Ovary (tissue), 7 donors: ENCODE measurements at regions not wholly inside any gene's neighbourhood (a gene's known extent, or its start where the extent isn't known, plus 50 kb on each side); places are given as distances from the start of the nearest gene placed in this dataset.

Experiments used
- DNase-seq, 5 donors: peaks; one replicate each; pipeline ENCODE4 v3.0.0-alpha.2; 2019 to 2020
- H3K27ac ChIP-seq, 2 donors: fragments of 200-600 bp; one replicate each; pipeline versions ENCODE4 v1.5.1 to v1.8.0; 2019 to 2022
- H3K27me3 ChIP-seq: fragments of 200-600 bp; one replicate; pipeline ENCODE4 v1.8.0; 2022
- H3K36me3 ChIP-seq: fragments of 200-600 bp; sonication (generic); one replicate; pipeline ENCODE4 v1.5.1; 2019
- H3K4me1 ChIP-seq: one replicate; pipeline ENCODE4 v1.8.1; 2013; ENCODE audit warnings: mild to moderate bottlenecking, moderate library complexity; ENCODE audit not compliant: insufficient read depth
- H3K4me3 ChIP-seq: fragments of 200-600 bp; sonication (generic); one replicate; pipeline ENCODE4 v1.5.1; 2017
- H3K9me3 ChIP-seq, 2 donors: fragments of 200-600 bp in 1 of 2; sonication (generic) in 1 of 2; one replicate each; pipeline versions ENCODE4 v1.5.1 to v1.8.1; 2013 to 2019; ENCODE audit warnings: mild to moderate bottlenecking in 1 of 2, moderate library complexity in 1 of 2
- EP300 ChIP-seq: sonication (generic); formaldehyde crosslinking; IDR thresholded peaks from one replicate; pipeline ENCODE4 v1.6.1; 2017; ENCODE audit warnings: antibody characterized with exemption
- POLR2A ChIP-seq: fragments of 450-650 bp; IDR thresholded peaks from one replicate; pipeline ENCODE4 v1.6.1; 2017; ENCODE audit warnings: antibody characterized with exemption, mild to moderate bottlenecking, moderate library complexity
- WGBS, 3 donors: extraction: QIAGEN DNeasy Blood & Tissue Kit in 1 of 3; methylation state at CpG; one replicate each; pipeline versions ENCODE4 v1.1.5 to v1.1.7; 2013 to 2017; 5-methylcytosine and 5-hydroxymethylcytosine counted together
- intact Hi-C, 4 donors: fragments of 100-400 bp; cut with DNase I; formaldehyde crosslinking; loops; one replicate each; pipeline versions ENCODE4 v1.11.0 to v1.15.1; 2022 to 2023
- TF ChIP-seq, protein P1 (sequence below), 3 donors: fragments of 450-650 bp in 2 of 3; fragments of 200-600 bp in 1 of 3; IDR thresholded peaks; one replicate each; pipeline versions ENCODE4 v1.5.1 to v1.8.0; 2016 to 2022; ENCODE audit warnings: antibody characterized with exemption in 3 of 3, mild to moderate bottlenecking in 1 of 3
- donor health status: DM: no; HTN: no; CAD: no; lungs with moderate emphysema.
- donor health status: DM: no; HTN: no; CAD: no.
- donor health status: Bipolar disorder and iron deficiency.
- donor health status: DM: no; HTN: no; CAD: no.
- donor health status: DM: yes; HTN: yes; CAD: no.

DNA sequence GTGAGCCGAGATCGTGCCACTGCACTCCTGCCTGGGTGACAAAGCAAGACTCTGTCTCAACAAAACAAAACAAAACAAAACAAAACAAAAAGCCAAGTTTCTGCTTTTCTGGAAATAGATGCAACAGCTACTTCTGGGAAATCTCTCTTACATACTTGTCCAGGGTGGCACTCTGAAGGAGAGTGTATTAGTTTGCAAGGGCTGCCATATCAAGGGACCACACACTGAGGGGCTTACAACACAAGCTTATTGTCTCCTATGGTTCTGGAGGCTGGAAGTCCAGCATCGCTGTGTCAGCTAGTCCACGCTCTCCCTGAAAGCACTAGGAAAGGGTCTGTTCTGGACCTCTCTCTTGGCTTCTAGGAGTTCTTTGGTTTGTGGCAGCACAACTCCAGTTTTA, 277.9 kb upstream of the WWC1 start:
- intact Hi-C loops, result no loop called here
- DNase-seq, result no peak
- Histone ChIP-seq H3K4me1 (no peaks in the 10 kb centered on the region), H3K27ac (no peak overlapping the region), H3K4me3 (no peak overlapping the region), H3K27me3 (no peaks in the 10 kb centered on the region), H3K9me3 (no peaks in the 10 kb centered on the region), H3K36me3 (no peaks in the 10 kb centered on the region)
- TF ChIP-seq, protein P1, sequence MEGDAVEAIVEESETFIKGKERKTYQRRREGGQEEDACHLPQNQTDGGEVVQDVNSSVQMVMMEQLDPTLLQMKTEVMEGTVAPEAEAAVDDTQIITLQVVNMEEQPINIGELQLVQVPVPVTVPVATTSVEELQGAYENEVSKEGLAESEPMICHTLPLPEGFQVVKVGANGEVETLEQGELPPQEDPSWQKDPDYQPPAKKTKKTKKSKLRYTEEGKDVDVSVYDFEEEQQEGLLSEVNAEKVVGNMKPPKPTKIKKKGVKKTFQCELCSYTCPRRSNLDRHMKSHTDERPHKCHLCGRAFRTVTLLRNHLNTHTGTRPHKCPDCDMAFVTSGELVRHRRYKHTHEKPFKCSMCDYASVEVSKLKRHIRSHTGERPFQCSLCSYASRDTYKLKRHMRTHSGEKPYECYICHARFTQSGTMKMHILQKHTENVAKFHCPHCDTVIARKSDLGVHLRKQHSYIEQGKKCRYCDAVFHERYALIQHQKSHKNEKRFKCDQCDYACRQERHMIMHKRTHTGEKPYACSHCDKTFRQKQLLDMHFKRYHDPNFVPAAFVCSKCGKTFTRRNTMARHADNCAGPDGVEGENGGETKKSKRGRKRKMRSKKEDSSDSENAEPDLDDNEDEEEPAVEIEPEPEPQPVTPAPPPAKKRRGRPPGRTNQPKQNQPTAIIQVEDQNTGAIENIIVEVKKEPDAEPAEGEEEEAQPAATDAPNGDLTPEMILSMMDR (IDR thresholded peaks at IDR 0.05), result no peak
- no peak for TF ChIP-seq POLR2A
- TF ChIP-seq EP300, result no peak
- 95% methylated on average over 4 of the region's 4 CpGs for WGBS, 3 donors

DNA sequence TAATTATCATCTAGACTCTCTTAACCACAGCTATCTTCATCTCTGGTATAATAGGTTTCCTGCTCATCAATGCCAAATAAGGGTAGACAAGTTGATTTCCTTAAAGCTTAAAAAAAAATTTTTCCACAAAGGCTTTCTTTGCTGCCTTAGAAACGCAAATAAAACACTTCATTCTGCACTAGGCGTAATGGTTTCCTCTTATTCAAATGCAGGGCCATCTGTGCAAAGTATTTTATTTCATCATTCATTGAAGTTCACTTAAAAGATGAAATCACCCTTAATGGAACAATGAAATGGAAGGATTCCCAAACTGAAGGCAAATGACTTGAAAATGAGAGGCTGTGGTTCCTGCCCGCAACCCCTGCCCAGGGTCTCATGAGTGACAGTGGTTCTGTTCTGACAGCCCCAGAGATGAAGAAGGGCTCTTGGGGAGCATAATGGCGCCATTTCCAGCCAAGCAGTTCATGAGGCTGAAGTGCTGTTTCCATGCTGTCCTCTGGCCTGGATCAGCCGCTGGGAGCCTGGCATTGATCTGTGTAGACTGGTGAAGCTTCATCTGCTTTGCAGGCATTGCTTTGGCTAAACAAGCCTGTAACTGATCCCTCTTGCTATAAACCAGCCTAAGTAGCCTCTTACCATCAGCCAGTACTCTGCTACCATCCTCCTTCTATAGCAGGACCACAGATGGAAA, 276.9 kb upstream of the WWC1 start:
- no peak for DNase-seq
- WGBS, 3 donors, result 92 to 96% (median 96%) methylated on average over 5 of the region's 5 CpGs
- no peak for TF ChIP-seq EP300
- TF ChIP-seq, protein P1 (IDR thresholded peaks at IDR 0.05), result no peak
- no peak for TF ChIP-seq POLR2A
- no peak overlapping the region for H3K4me3 ChIP-seq
- no peaks in the 10 kb centered on the region for H3K4me1 ChIP-seq
- H3K36me3 ChIP-seq, result no peaks in the 10 kb centered on the region
- no peak overlapping the region for H3K27ac ChIP-seq
- no peaks in the 10 kb centered on the region for H3K27me3 ChIP-seq
- intact Hi-C loops, result no loop called here
- no peaks in the 10 kb centered on the region for H3K9me3 ChIP-seq

DNA sequence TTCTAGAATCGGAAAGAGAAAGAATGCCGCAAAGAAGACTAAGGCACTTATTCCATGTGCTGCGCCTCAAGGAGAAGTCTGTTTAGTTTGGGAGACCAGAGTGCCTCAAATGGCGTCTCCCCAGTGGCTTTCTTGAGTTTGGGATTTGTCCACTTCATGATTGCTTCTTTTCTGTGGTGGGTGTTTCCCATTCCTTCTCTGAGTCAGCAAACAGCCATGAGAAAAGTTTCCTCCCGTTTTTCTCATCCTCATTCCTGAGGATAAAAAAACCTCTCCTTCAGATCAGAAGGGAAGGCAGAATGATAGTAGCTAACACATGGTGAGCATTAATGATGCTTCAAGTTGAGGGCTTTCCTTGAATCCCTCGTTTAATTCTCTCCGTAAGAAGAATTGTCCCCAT, 275.9 kb upstream of the WWC1 start:
- 68 to 76% (median 74%) methylated on average over 7 of the region's 7 CpGs for WGBS, 3 donors
- H3K4me3 ChIP-seq, result no peak overlapping the region
- no peaks in the 10 kb centered on the region for H3K36me3 ChIP-seq
- TF ChIP-seq, protein P1 (IDR thresholded peaks at IDR 0.05), result no peak
- TF ChIP-seq POLR2A (no peak), EP300 (no peak)
- no peaks in the 10 kb centered on the region for H3K4me1 ChIP-seq
- no peak for DNase-seq
- H3K9me3 ChIP-seq, result no peaks in the 10 kb centered on the region
- intact Hi-C loops, result no loop called here
- H3K27me3 ChIP-seq, result no peaks in the 10 kb centered on the region
- H3K27ac ChIP-seq, result no peak overlapping the region

DNA sequence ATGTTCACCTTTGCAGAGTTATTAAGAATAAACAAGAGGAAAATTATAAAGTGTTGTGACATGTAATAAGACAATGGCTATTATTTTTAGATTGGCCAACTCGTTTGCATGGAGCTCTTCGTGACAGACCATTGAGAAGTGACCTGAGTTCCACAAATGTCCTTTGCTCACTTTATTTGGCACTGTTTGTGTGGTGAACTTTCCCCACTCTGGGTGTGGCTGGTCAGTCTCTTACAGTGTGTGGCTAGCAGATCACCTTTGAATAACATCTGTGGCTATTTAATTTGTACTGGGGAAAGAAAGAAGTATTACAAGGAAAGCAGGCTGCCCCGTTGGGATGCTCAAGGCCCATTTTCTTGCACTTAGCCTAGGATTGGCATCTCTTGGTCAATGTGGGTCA, 274.1 kb upstream of the WWC1 start:
- Histone ChIP-seq H3K9me3 (no peaks in the 10 kb centered on the region), H3K4me1 (peaks cover 1% of the 10 kb centered on the region), H3K27ac (no peak overlapping the region), H3K27me3 (no peaks in the 10 kb centered on the region), H3K4me3 (no peak overlapping the region), H3K36me3 (no peaks in the 10 kb centered on the region)
- TF ChIP-seq, protein P1 (IDR thresholded peaks at IDR 0.05), result no peak
- TF ChIP-seq POLR2A (no peak), EP300 (no peak)
- intact Hi-C loops, result no loop called here
- DNase-seq, result no peak
- WGBS, 3 donors, result 61 to 82% (median 74%) methylated on average over 3 of the region's 3 CpGs
